ENCODE measurements at regions not wholly inside any gene's neighbourhood (a gene's known extent, or its start where the extent isn't known, plus 50 kb on each side); places are given as distances from the start of the nearest gene placed in this dataset.

- DNase-seq (ENCODE audit: insufficient read length, low spot score): no peak
- TF ChIP-seq POLR2A (IDR thresholded peaks at IDR 0.05; ENCODE audit: low read depth, low read length): no peak
- no peak for TF ChIP-seq PAX5 (IDR thresholded peaks at IDR 0.05; ENCODE audit: insufficient read depth, low read length, severe bottlenecking)
- no peak for TF ChIP-seq POLR2AphosphoS5 (IDR thresholded peaks at IDR 0.05; ENCODE audit: low read depth, low read length)
- TF ChIP-seq SPI1 (IDR thresholded peaks at IDR 0.05; ENCODE audit: low read depth, low read length): no peak
- no peak for FAIRE-seq
Observed at GRCh38 chr20:22818636-22819035, 216.5 kb upstream of the SSTR4 start.

GRCh38 chr20:22819112-22819511 is 216.0 kb upstream of the SSTR4 start:
- no peak for TF ChIP-seq POLR2AphosphoS5 (IDR thresholded peaks at IDR 0.05; ENCODE audit: low read depth, low read length)
- TF ChIP-seq PAX5 (IDR thresholded peaks at IDR 0.05; ENCODE audit: insufficient read depth, low read length, severe bottlenecking): no peak
- TF ChIP-seq TAF1 (IDR thresholded peaks at IDR 0.05; ENCODE audit: low read depth, low read length): no peak
- no peak for TF ChIP-seq POU2F2 (IDR thresholded peaks at IDR 0.05; ENCODE audit: low read depth, low read length)
- no peak for TF ChIP-seq POLR2A (IDR thresholded peaks at IDR 0.05; ENCODE audit: low read depth, low read length)
- no peak for TF ChIP-seq SPI1 (IDR thresholded peaks at IDR 0.05; ENCODE audit: low read depth, low read length)
- no peak for FAIRE-seq
- no peak for DNase-seq (ENCODE audit: insufficient read length, low spot score)

GRCh38 chr20:22819784-22820183 is 215.3 kb upstream of the SSTR4 start:
- TF ChIP-seq POLR2AphosphoS5 (IDR thresholded peaks at IDR 0.05; ENCODE audit: low read depth, low read length): no peak
- no peak for TF ChIP-seq PAX5 (IDR thresholded peaks at IDR 0.05; ENCODE audit: insufficient read depth, low read length, severe bottlenecking)
- TF ChIP-seq POU2F2 (IDR thresholded peaks at IDR 0.05; ENCODE audit: low read depth, low read length): no peak
- no peak for TF ChIP-seq TAF1 (IDR thresholded peaks at IDR 0.05; ENCODE audit: low read depth, low read length)
- TF ChIP-seq SPI1 (IDR thresholded peaks at IDR 0.05; ENCODE audit: low read depth, low read length): no peak
- no peak for TF ChIP-seq POLR2A (IDR thresholded peaks at IDR 0.05; ENCODE audit: low read depth, low read length)
- DNase-seq (ENCODE audit: insufficient read length, low spot score): no peak
- no peak for FAIRE-seq

GRCh38 chr20:22821081-22821727 is 213.9 kb upstream of the SSTR4 start:
- no peak for FAIRE-seq

GRCh38 chr20:22821796-22822195 is 213.3 kb upstream of the SSTR4 start:
- TF ChIP-seq POU2F2 (IDR thresholded peaks at IDR 0.05; ENCODE audit: low read depth, low read length): no peak
- no peak for TF ChIP-seq POLR2A (IDR thresholded peaks at IDR 0.05; ENCODE audit: low read depth, low read length)
- TF ChIP-seq PAX5 (IDR thresholded peaks at IDR 0.05; ENCODE audit: insufficient read depth, low read length, severe bottlenecking): no peak
- no peak for TF ChIP-seq TAF1 (IDR thresholded peaks at IDR 0.05; ENCODE audit: low read depth, low read length)
- no peak for TF ChIP-seq SPI1 (IDR thresholded peaks at IDR 0.05; ENCODE audit: low read depth, low read length)
- no peak for TF ChIP-seq POLR2AphosphoS5 (IDR thresholded peaks at IDR 0.05; ENCODE audit: low read depth, low read length)
- DNase-seq (ENCODE audit: insufficient read length, low spot score) (no peak), FAIRE-seq (no peak)

More at GRCh38 chr20:22821081-22821727, 213.9 kb upstream of the SSTR4 start:
- no peak for DNase-seq (ENCODE audit: insufficient read length, low spot score)
- no peak for TF ChIP-seq POLR2A (IDR thresholded peaks at IDR 0.05; ENCODE audit: low read depth, low read length)
- TF ChIP-seq SPI1 (IDR thresholded peaks at IDR 0.05; ENCODE audit: low read depth, low read length): no peak
- TF ChIP-seq PAX5 (IDR thresholded peaks at IDR 0.05; ENCODE audit: insufficient read depth, low read length, severe bottlenecking): no peak
- no peak for TF ChIP-seq POLR2AphosphoS5 (IDR thresholded peaks at IDR 0.05; ENCODE audit: low read depth, low read length)
- no peak for TF ChIP-seq POU2F2 (IDR thresholded peaks at IDR 0.05; ENCODE audit: low read depth, low read length)
- no peak for TF ChIP-seq TAF1 (IDR thresholded peaks at IDR 0.05; ENCODE audit: low read depth, low read length)

- TF ChIP-seq POLR2A (IDR thresholded peaks at IDR 0.05; ENCODE audit: low read depth, low read length) (no peak), PAX5 (IDR thresholded peaks at IDR 0.05; ENCODE audit: insufficient read depth, low read length, severe bottlenecking) (no peak), TAF1 (IDR thresholded peaks at IDR 0.05; ENCODE audit: low read depth, low read length) (no peak), SPI1 (IDR thresholded peaks at IDR 0.05; ENCODE audit: low read depth, low read length) (no peak), POLR2AphosphoS5 (IDR thresholded peaks at IDR 0.05; ENCODE audit: low read depth, low read length) (no peak), POU2F2 (IDR thresholded peaks at IDR 0.05; ENCODE audit: low read depth, low read length) (no peak)
- FAIRE-seq (no peak), DNase-seq (ENCODE audit: insufficient read length, low spot score) (no peak)
Observed at GRCh38 chr20:22823119-22823518, 212.0 kb upstream of the SSTR4 start.

GRCh38 chr20:22824077-22824476 is 211.0 kb upstream of the SSTR4 start:
- no peak for FAIRE-seq
- DNase-seq (ENCODE audit: insufficient read length, low spot score): no peak
- TF ChIP-seq POU2F2 (IDR thresholded peaks at IDR 0.05; ENCODE audit: low read depth, low read length): no peak

GRCh38 chr20:22825076-22825475 is 210.0 kb upstream of the SSTR4 start:
- no peak for DNase-seq (ENCODE audit: insufficient read length, low spot score)
- no peak for TF ChIP-seq PAX5 (IDR thresholded peaks at IDR 0.05; ENCODE audit: insufficient read depth, low read length, severe bottlenecking)
- no peak for TF ChIP-seq POU2F2 (IDR thresholded peaks at IDR 0.05; ENCODE audit: low read depth, low read length)
- no peak for TF ChIP-seq SPI1 (IDR thresholded peaks at IDR 0.05; ENCODE audit: low read depth, low read length)
- no peak for TF ChIP-seq POLR2AphosphoS5 (IDR thresholded peaks at IDR 0.05; ENCODE audit: low read depth, low read length)
- no peak for TF ChIP-seq TAF1 (IDR thresholded peaks at IDR 0.05; ENCODE audit: low read depth, low read length)
- no peak for TF ChIP-seq POLR2A (IDR thresholded peaks at IDR 0.05; ENCODE audit: low read depth, low read length)
- FAIRE-seq: no peak

GRCh38 chr20:22825546-22825945 is 209.6 kb upstream of the SSTR4 start:
- DNase-seq (ENCODE audit: insufficient read length, low spot score): no peak
- FAIRE-seq: no peak

More at GRCh38 chr20:22825546-22825945, 209.6 kb upstream of the SSTR4 start:
- no peak for TF ChIP-seq SPI1 (IDR thresholded peaks at IDR 0.05; ENCODE audit: low read depth, low read length)
- no peak for TF ChIP-seq PAX5 (IDR thresholded peaks at IDR 0.05; ENCODE audit: insufficient read depth, low read length, severe bottlenecking)
- no peak for TF ChIP-seq TAF1 (IDR thresholded peaks at IDR 0.05; ENCODE audit: low read depth, low read length)
- no peak for TF ChIP-seq POLR2A (IDR thresholded peaks at IDR 0.05; ENCODE audit: low read depth, low read length)
- no peak for TF ChIP-seq POU2F2 (IDR thresholded peaks at IDR 0.05; ENCODE audit: low read depth, low read length)
- no peak for TF ChIP-seq POLR2AphosphoS5 (IDR thresholded peaks at IDR 0.05; ENCODE audit: low read depth, low read length)
